ENCODE measurements at regions not wholly inside any gene's neighbourhood (a gene's known extent, or its start where the extent isn't known, plus 50 kb on each side); places are given as distances from the start of the nearest gene placed in this dataset.

DNA sequence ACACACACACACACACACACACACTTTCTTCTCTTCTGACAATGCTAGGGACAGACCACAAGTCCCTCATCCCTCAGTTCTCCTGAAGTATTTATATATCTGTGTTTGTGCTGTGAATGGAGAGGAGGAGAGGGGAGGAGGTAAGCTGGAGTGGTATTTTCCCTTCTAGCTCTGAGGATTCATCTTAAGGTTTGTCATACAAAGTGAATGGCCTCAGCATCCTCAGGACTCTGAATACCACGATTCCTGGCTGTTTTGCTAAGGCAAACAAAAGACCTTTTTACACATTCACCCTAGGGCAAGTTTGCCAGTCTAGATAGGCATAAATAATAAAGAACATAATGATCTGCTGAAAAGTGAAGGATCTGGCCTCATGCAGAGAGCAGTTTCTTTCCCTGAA, 65.7 kb upstream of the CHMP2B start:
- Histone ChIP-seq H3K9me3 (ENCODE audit: control insufficient read depth, low read depth, low read length) (no peaks in the 10 kb centered on the region), H3K4me1 (ENCODE audit: control insufficient read depth, extremely low read depth, insufficient read depth, low read length) (no peaks in the 10 kb centered on the region), H3K4me3 (ENCODE audit: control insufficient read depth in 2 of 3, extremely low read depth in 1 of 3, insufficient read depth in 2 of 3, low read depth in 1 of 3, low read length in 3 of 3) (no peak overlapping the region), H3K79me2 (ENCODE audit: control insufficient read depth, insufficient read depth, low read length) (no peaks in the 10 kb centered on the region), H3K27ac (ENCODE audit: control insufficient read depth, insufficient read depth, low read length) (no peak overlapping the region), H3K27me3 (ENCODE audit: control insufficient read depth, extremely low read depth, insufficient read depth, low read length) (no peaks in the 10 kb centered on the region), H3K4me2 (ENCODE audit: control insufficient read depth, extremely low read depth, insufficient read depth, low read depth, low read length) (no peak overlapping the region), H3K9ac (ENCODE audit: control insufficient read depth, extremely low read depth, insufficient read depth, low read length) (no peak overlapping the region), H2AFZ (ENCODE audit: control insufficient read depth, low read length) (no peak overlapping the region), H3K9me1 (ENCODE audit: control insufficient read depth, extremely low read depth, insufficient read depth, low read length) (no peaks in the 10 kb centered on the region), H4K20me1 (ENCODE audit: control insufficient read depth, extremely low read depth, insufficient read depth, low read length) (no peaks in the 10 kb centered on the region), H3K36me3 (ENCODE audit: control insufficient read depth in 2 of 2, extremely low read depth in 1 of 2, insufficient read depth in 2 of 2, low read length in 2 of 2) (no peaks in the 10 kb centered on the region)
- FAIRE-seq (no peak), DNase-seq (ENCODE audit: low read depth, low spot score) (no peak)
- no peak for TF ChIP-seq EZH2 (IDR thresholded peaks at IDR 0.05; ENCODE audit: low read length)
- TF ChIP-seq, protein P1, sequence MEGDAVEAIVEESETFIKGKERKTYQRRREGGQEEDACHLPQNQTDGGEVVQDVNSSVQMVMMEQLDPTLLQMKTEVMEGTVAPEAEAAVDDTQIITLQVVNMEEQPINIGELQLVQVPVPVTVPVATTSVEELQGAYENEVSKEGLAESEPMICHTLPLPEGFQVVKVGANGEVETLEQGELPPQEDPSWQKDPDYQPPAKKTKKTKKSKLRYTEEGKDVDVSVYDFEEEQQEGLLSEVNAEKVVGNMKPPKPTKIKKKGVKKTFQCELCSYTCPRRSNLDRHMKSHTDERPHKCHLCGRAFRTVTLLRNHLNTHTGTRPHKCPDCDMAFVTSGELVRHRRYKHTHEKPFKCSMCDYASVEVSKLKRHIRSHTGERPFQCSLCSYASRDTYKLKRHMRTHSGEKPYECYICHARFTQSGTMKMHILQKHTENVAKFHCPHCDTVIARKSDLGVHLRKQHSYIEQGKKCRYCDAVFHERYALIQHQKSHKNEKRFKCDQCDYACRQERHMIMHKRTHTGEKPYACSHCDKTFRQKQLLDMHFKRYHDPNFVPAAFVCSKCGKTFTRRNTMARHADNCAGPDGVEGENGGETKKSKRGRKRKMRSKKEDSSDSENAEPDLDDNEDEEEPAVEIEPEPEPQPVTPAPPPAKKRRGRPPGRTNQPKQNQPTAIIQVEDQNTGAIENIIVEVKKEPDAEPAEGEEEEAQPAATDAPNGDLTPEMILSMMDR (optimal IDR thresholded peaks at IDR 0.05 in 1 of 3, IDR thresholded peaks at IDR 0.05 in 1 of 3, conservative IDR thresholded peaks at IDR 0.05 in 1 of 3; ENCODE audit: extremely low read depth in 1 of 3, insufficient read depth in 2 of 3, low read length in 3 of 3), result no peak
- dilution Hi-C loops (cut with MboI; ENCODE audit: extremely low pct_ligation_motif_present, low sequenced_read_pairs), result no loop called here

DNA sequence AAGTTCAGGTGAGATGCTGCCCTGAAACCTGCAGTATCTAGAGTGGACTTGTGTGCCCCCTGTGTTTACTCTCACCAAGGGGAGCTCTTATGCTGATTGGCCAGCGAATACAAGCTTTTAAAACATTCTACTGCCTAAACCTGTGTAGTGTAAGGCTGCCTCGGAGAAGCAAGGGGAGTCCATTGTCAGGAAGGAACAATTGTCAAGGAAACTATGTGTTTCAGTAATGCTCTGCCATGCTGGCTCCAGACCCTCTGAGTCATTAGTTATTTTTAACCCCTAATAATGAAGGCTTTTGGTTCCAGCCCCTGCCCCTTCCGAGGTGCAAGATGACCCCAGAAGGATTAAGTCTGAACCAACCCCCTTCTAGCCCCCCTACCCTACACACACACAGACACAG, 66.1 kb upstream of the CHMP2B start:
- dilution Hi-C loops (cut with MboI; ENCODE audit: extremely low pct_ligation_motif_present, low sequenced_read_pairs), result no loop called here
- FAIRE-seq, result no peak
- Histone ChIP-seq H3K27ac (ENCODE audit: control insufficient read depth, insufficient read depth, low read length) (no peak overlapping the region), H3K4me1 (ENCODE audit: control insufficient read depth, extremely low read depth, insufficient read depth, low read length) (no peaks in the 10 kb centered on the region), H3K4me2 (ENCODE audit: control insufficient read depth, extremely low read depth, insufficient read depth, low read depth, low read length) (no peak overlapping the region), H3K9ac (ENCODE audit: control insufficient read depth, extremely low read depth, insufficient read depth, low read length) (no peak overlapping the region), H3K9me3 (ENCODE audit: control insufficient read depth, low read depth, low read length) (no peaks in the 10 kb centered on the region), H3K36me3 (ENCODE audit: control insufficient read depth in 2 of 2, extremely low read depth in 1 of 2, insufficient read depth in 2 of 2, low read length in 2 of 2) (no peaks in the 10 kb centered on the region), H3K9me1 (ENCODE audit: control insufficient read depth, extremely low read depth, insufficient read depth, low read length) (no peaks in the 10 kb centered on the region), H2AFZ (ENCODE audit: control insufficient read depth, low read length) (no peak overlapping the region), H3K4me3 (ENCODE audit: control insufficient read depth in 2 of 3, extremely low read depth in 1 of 3, insufficient read depth in 2 of 3, low read depth in 1 of 3, low read length in 3 of 3) (no peak overlapping the region), H4K20me1 (ENCODE audit: control insufficient read depth, extremely low read depth, insufficient read depth, low read length) (no peaks in the 10 kb centered on the region), H3K79me2 (ENCODE audit: control insufficient read depth, insufficient read depth, low read length) (no peaks in the 10 kb centered on the region), H3K27me3 (ENCODE audit: control insufficient read depth, extremely low read depth, insufficient read depth, low read length) (no peaks in the 10 kb centered on the region)
- DNase-seq (ENCODE audit: low read depth, low spot score), result no peak
- TF ChIP-seq EZH2 (IDR thresholded peaks at IDR 0.05; ENCODE audit: low read length), result no peak
- TF ChIP-seq, protein P1 (optimal IDR thresholded peaks at IDR 0.05 in 1 of 3, IDR thresholded peaks at IDR 0.05 in 1 of 3, conservative IDR thresholded peaks at IDR 0.05 in 1 of 3; ENCODE audit: extremely low read depth in 1 of 3, insufficient read depth in 2 of 3, low read length in 3 of 3), result no peak
